Gastrocnemius medialis (tissue), 4 donors: ENCODE measurements at regions not wholly inside any gene's neighbourhood (a gene's known extent, or its start where the extent isn't known, plus 50 kb on each side); places are given as distances from the start of the nearest gene placed in this dataset.

Experiments
- ATAC-seq, 2 donors: fragments of 150-250 bp; one replicate each; pipeline ENCODE4 v1.9.1; 2016
- DNase-seq, 2 donors: peaks; one replicate each; pipeline ENCODE4 v3.0.0-alpha.2; 2019
- H3K27ac ChIP-seq, 4 donors: fragments of 200-600 bp; sonication (generic); 1 replicate in 1 of 4; 2 replicates in 3 of 4; pipeline ENCODE4 v1.5.1; 2016 to 2018; ENCODE audit warnings: mild to moderate bottlenecking in 2 of 4, moderate library complexity in 1 of 4
- H3K27me3 ChIP-seq, 3 donors: fragments of 200-600 bp; sonication (generic) in 2 of 3; 1 replicate in 1 of 3; 2 replicates in 2 of 3; pipeline versions ENCODE4 v1.5.1 to v1.6.0; 2016 to 2019; ENCODE audit warnings: mild to moderate bottlenecking in 1 of 3, moderate library complexity in 1 of 3
- H3K36me3 ChIP-seq, 2 donors: fragments of 200-600 bp; sonication (generic) in 1 of 2; one replicate each; pipeline ENCODE4 v1.5.1; 2017 to 2018
- H3K4me1 ChIP-seq, 2 donors: fragments of 200-600 bp; sonication (generic) in 1 of 2; one replicate each; pipeline ENCODE4 v1.5.1; 2016 to 2017; ENCODE audit warnings: mild to moderate bottlenecking in 2 of 2
- H3K4me3 ChIP-seq, 4 donors: fragments of 200-600 bp; sonication (generic) in 3 of 4; 1 replicate in 1 of 4; 2 replicates in 3 of 4; pipeline ENCODE4 v1.5.1; 2016 to 2019; ENCODE audit warnings: mild to moderate bottlenecking in 2 of 4
- H3K9me3 ChIP-seq, 3 donors: fragments of 200-600 bp; sonication (generic) in 2 of 3; 1 replicate in 1 of 3; 2 replicates in 2 of 3; pipeline ENCODE4 v1.5.1; 2016 to 2019
- CTCF ChIP-seq, 5 experiments: fragments of 450-650 bp in 3 of 5; fragments of 200-600 bp in 2 of 5; sonication (generic) in 2 of 5; IDR thresholded peaks in 4 of 5; conservative IDR thresholded peaks in 1 of 5; 1 replicate in 4 of 5; 2 replicates in 1 of 5; pipeline ENCODE4 v1.5.1; 2016 to 2019; ENCODE audit warnings: antibody characterized with exemption in 5 of 5, mild to moderate bottlenecking in 3 of 5, moderate library complexity in 3 of 5
- POLR2A ChIP-seq, 2 donors: fragments of 450-650 bp; IDR thresholded peaks; one replicate each; pipeline ENCODE4 v1.6.1; 2017; ENCODE audit warnings: antibody characterized with exemption in 2 of 2, mild to moderate bottlenecking in 2 of 2, moderate library complexity in 2 of 2
- in situ Hi-C, 4 donors: fragments of 200-750 bp; cut with MboI; loops; one replicate each; pipeline versions ENCODE4 v1.15.0 to v1.8.0; 2017; ENCODE audit warnings: low sequenced_read_pairs in 4 of 4
- intact Hi-C: fragments of 100-400 bp; cut with DNase I; formaldehyde crosslinking; loops from one replicate; pipeline ENCODE4 v1.15.1; 2023; ENCODE audit warnings: low total_unique reads

- no peak overlapping the region for H3K27ac ChIP-seq
- DNase-seq (no peak), ATAC-seq (no peak)
- H3K27me3 ChIP-seq = no peaks in the 10 kb centered on the region
- no peak overlapping the region for H3K4me3 ChIP-seq
- intact Hi-C loops (no loop called here), in situ Hi-C loops (no loop called here)
- no peaks in the 10 kb centered on the region for H3K4me1 ChIP-seq
- no peaks in the 10 kb centered on the region for H3K36me3 ChIP-seq
- no peak for TF ChIP-seq CTCF (IDR thresholded peaks at IDR 0.05 in 4 of 5, conservative IDR thresholded peaks at IDR 0.05 in 1 of 5)
- no peak for TF ChIP-seq POLR2A (IDR thresholded peaks at IDR 0.05)
- H3K9me3 ChIP-seq = no peaks in the 10 kb centered on the region
Observed at GRCh38 chr6:86456821-86457220, 480.5 kb upstream of the HTR1E start.

GRCh38 chr6:86453232-86453631 lies 484.1 kb upstream of the HTR1E start:
- Histone ChIP-seq H3K4me3 (no peak overlapping the region), H3K4me1 (no peaks in the 10 kb centered on the region), H3K36me3 (no peaks in the 10 kb centered on the region), H3K27ac (no peak overlapping the region), H3K27me3 (no peaks in the 10 kb centered on the region), H3K9me3 (no peaks in the 10 kb centered on the region)
- TF ChIP-seq POLR2A (IDR thresholded peaks at IDR 0.05) (no peak), CTCF (IDR thresholded peaks at IDR 0.05 in 4 of 5, conservative IDR thresholded peaks at IDR 0.05 in 1 of 5) (no peak)
- DNase-seq = no peak
- intact Hi-C loops = no loop called here
- no peak for ATAC-seq
- in situ Hi-C loops = no loop called here

GRCh38 chr6:86448398-86448797 lies 488.9 kb upstream of the HTR1E start:
- no peak for DNase-seq
- no peaks in the 10 kb centered on the region for H3K27me3 ChIP-seq

GRCh38 chr6:86440608-86441007 lies 496.7 kb upstream of the HTR1E start:
- in situ Hi-C loops (no loop called here), intact Hi-C loops (no loop called here)
- H3K4me3 ChIP-seq = no peak overlapping the region
- H3K36me3 ChIP-seq = no peaks in the 10 kb centered on the region
- H3K4me1 ChIP-seq = no peaks in the 10 kb centered on the region
- TF ChIP-seq POLR2A (IDR thresholded peaks at IDR 0.05) (no peak), CTCF (IDR thresholded peaks at IDR 0.05 in 4 of 5, conservative IDR thresholded peaks at IDR 0.05 in 1 of 5) (no peak)
- no peak overlapping the region for H3K27ac ChIP-seq
- ATAC-seq (no peak), DNase-seq (no peak)
- H3K9me3 ChIP-seq = no peaks in the 10 kb centered on the region
- H3K27me3 ChIP-seq = no peaks in the 10 kb centered on the region

More at GRCh38 chr6:86448398-86448797, 488.9 kb upstream of the HTR1E start:
- Histone ChIP-seq H3K27ac (no peak overlapping the region), H3K9me3 (no peaks in the 10 kb centered on the region), H3K4me3 (no peak overlapping the region), H3K36me3 (no peaks in the 10 kb centered on the region), H3K4me1 (no peaks in the 10 kb centered on the region)
- no peak for ATAC-seq
- in situ Hi-C loops (no loop called here), intact Hi-C loops (no loop called here)
- TF ChIP-seq POLR2A (IDR thresholded peaks at IDR 0.05) (no peak), CTCF (IDR thresholded peaks at IDR 0.05 in 4 of 5, conservative IDR thresholded peaks at IDR 0.05 in 1 of 5) (no peak)

- H3K36me3 ChIP-seq = no peaks in the 10 kb centered on the region
- no peak overlapping the region for H3K27ac ChIP-seq
- intact Hi-C loops = no loop called here
- H3K27me3 ChIP-seq = no peaks in the 10 kb centered on the region
- no peak for DNase-seq
- no peak for ATAC-seq
- TF ChIP-seq CTCF (IDR thresholded peaks at IDR 0.05 in 4 of 5, conservative IDR thresholded peaks at IDR 0.05 in 1 of 5) (no peak), POLR2A (IDR thresholded peaks at IDR 0.05) (no peak)
- in situ Hi-C loops = no loop called here
- H3K4me1 ChIP-seq = no peaks in the 10 kb centered on the region
- H3K4me3 ChIP-seq = no peak overlapping the region
- no peaks in the 10 kb centered on the region for H3K9me3 ChIP-seq
Observed at GRCh38 chr6:86423571-86423970, 513.8 kb upstream of the HTR1E start.
